ENCODE measurements at regions not wholly inside any gene's neighbourhood (a gene's known extent, or its start where the extent isn't known, plus 50 kb on each side); places are given as distances from the start of the nearest gene placed in this dataset.
A peak's percentile ranks its signal among the peaks of the same experiment; 100 is the strongest.

- no peak for TF ChIP-seq EZH2phosphoT487 (IDR thresholded peaks at IDR 0.05; ENCODE audit: borderline replicate concordance)
- TF ChIP-seq, protein P1, sequence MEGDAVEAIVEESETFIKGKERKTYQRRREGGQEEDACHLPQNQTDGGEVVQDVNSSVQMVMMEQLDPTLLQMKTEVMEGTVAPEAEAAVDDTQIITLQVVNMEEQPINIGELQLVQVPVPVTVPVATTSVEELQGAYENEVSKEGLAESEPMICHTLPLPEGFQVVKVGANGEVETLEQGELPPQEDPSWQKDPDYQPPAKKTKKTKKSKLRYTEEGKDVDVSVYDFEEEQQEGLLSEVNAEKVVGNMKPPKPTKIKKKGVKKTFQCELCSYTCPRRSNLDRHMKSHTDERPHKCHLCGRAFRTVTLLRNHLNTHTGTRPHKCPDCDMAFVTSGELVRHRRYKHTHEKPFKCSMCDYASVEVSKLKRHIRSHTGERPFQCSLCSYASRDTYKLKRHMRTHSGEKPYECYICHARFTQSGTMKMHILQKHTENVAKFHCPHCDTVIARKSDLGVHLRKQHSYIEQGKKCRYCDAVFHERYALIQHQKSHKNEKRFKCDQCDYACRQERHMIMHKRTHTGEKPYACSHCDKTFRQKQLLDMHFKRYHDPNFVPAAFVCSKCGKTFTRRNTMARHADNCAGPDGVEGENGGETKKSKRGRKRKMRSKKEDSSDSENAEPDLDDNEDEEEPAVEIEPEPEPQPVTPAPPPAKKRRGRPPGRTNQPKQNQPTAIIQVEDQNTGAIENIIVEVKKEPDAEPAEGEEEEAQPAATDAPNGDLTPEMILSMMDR (conservative IDR thresholded peaks at IDR 0.05; ENCODE audit: low read length) = 0 out of 2 replicates have a peak, but pooled peaks have one; percentile 19
- Histone ChIP-seq H3K4me1 (ENCODE audit: insufficient read depth, low read length, poor library complexity, severe bottlenecking) (peaks cover 15% of the 10 kb centered on the region), H3K4me2 (ENCODE audit: low read depth, low read length, poor library complexity, severe bottlenecking) (no peak overlapping the region), H4K20me1 (ENCODE audit: insufficient read depth, low read length, poor library complexity, severe bottlenecking) (no peaks in the 10 kb centered on the region), H2AFZ (ENCODE audit: low read length) (no peak overlapping the region), H3K36me3 (ENCODE audit: insufficient read depth, low read length) (no peaks in the 10 kb centered on the region), H3K27me3 (ENCODE audit: insufficient read depth, low read length, poor library complexity, severe bottlenecking) (no peaks in the 10 kb centered on the region), H3F3A (ENCODE audit: low read depth) (no peaks in the 10 kb centered on the region), H3K79me2 (ENCODE audit: insufficient read depth, low read length) (no peaks in the 10 kb centered on the region), H3K9me3 (ENCODE audit: insufficient read depth, low read depth, low read length) (no peaks in the 10 kb centered on the region), H3K9ac (ENCODE audit: low read depth, low read length, poor library complexity, severe bottlenecking) (no peak overlapping the region), H3K4me3 (ENCODE audit: low read length, poor library complexity, severe bottlenecking) (no peak overlapping the region), H3K9me2 (replicated peaks; ENCODE audit: low read depth, low read length) (no peaks in the 10 kb centered on the region)
Measured at GRCh38 chr2:8627019-8627691, 54.7 kb upstream of the ID2 start.

DNA sequence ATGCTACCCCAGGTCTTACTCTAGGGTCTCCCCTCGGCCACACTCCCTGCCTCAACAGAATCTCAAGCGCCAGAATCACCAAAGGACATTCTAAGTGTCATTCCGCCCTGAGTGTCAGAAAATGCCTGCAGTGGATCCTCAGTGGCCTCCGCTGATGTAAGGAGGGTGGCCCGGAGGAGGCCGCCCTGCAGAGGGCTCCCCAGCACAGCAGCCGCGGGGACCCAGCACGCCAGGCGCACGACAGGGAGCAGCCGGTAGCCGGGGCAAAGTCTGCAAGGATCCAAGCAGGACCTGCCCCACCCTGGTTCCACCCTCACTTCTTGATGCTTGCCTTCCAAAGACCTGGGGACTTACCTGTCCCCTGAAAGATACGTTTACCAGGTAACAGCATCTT, 54.2 kb upstream of the ID2 start:
- Histone ChIP-seq H3K9me3 (ENCODE audit: insufficient read depth, low read depth, low read length) (no peaks in the 10 kb centered on the region), H4K20me1 (ENCODE audit: insufficient read depth, low read length, poor library complexity, severe bottlenecking) (no peaks in the 10 kb centered on the region), H3F3A (ENCODE audit: low read depth) (no peaks in the 10 kb centered on the region), H3K27me3 (ENCODE audit: insufficient read depth, low read length, poor library complexity, severe bottlenecking) (no peaks in the 10 kb centered on the region), H3K4me1 (ENCODE audit: insufficient read depth, low read length, poor library complexity, severe bottlenecking) (peaks cover 15% of the 10 kb centered on the region), H3K79me2 (ENCODE audit: insufficient read depth, low read length) (no peaks in the 10 kb centered on the region), H3K36me3 (ENCODE audit: insufficient read depth, low read length) (no peaks in the 10 kb centered on the region), H2AFZ (ENCODE audit: low read length) (no peak overlapping the region), H3K4me2 (ENCODE audit: low read depth, low read length, poor library complexity, severe bottlenecking) (no peak overlapping the region), H3K9ac (ENCODE audit: low read depth, low read length, poor library complexity, severe bottlenecking) (no peak overlapping the region), H3K4me3 (ENCODE audit: low read length, poor library complexity, severe bottlenecking) (no peak overlapping the region), H3K9me2 (replicated peaks; ENCODE audit: low read depth, low read length) (no peaks in the 10 kb centered on the region)
- TF ChIP-seq EZH2phosphoT487 (IDR thresholded peaks at IDR 0.05; ENCODE audit: borderline replicate concordance) = no peak
- TF ChIP-seq, protein P1 (conservative IDR thresholded peaks at IDR 0.05; ENCODE audit: low read length) = no peak; the same call in 1 of the 2 replicates

- no peaks in the 10 kb centered on the region for H3K9me3 ChIP-seq (ENCODE audit: insufficient read depth, low read depth, low read length)
- H3K9me2 ChIP-seq (replicated peaks; ENCODE audit: low read depth, low read length) = no peaks in the 10 kb centered on the region
- H3K79me2 ChIP-seq (ENCODE audit: insufficient read depth, low read length) = no peaks in the 10 kb centered on the region
- no peaks in the 10 kb centered on the region for H3F3A ChIP-seq (ENCODE audit: low read depth)
- no peak overlapping the region for H2AFZ ChIP-seq (ENCODE audit: low read length)
- no peak overlapping the region for H3K9ac ChIP-seq (ENCODE audit: low read depth, low read length, poor library complexity, severe bottlenecking)
- H3K27me3 ChIP-seq (ENCODE audit: insufficient read depth, low read length, poor library complexity, severe bottlenecking) = no peaks in the 10 kb centered on the region
- no peak overlapping the region for H3K4me2 ChIP-seq (ENCODE audit: low read depth, low read length, poor library complexity, severe bottlenecking)
- H3K36me3 ChIP-seq (ENCODE audit: insufficient read depth, low read length) = no peaks in the 10 kb centered on the region
- H4K20me1 ChIP-seq (ENCODE audit: insufficient read depth, low read length, poor library complexity, severe bottlenecking) = no peaks in the 10 kb centered on the region
- no peak overlapping the region for H3K4me3 ChIP-seq (ENCODE audit: low read length, poor library complexity, severe bottlenecking)
- H3K4me1 ChIP-seq (ENCODE audit: insufficient read depth, low read length, poor library complexity, severe bottlenecking) = peaks cover 15% of the 10 kb centered on the region
- TF ChIP-seq, protein P1 (conservative IDR thresholded peaks at IDR 0.05; ENCODE audit: low read length) = peak; percentile 22
- TF ChIP-seq EZH2phosphoT487 (IDR thresholded peaks at IDR 0.05; ENCODE audit: borderline replicate concordance) = no peak
Measured at GRCh38 chr2:8628179-8628865, 53.5 kb upstream of the ID2 start.

Data from Loucy (cell line).